ENCODE measurements at regions not wholly inside any gene's neighbourhood (a gene's known extent, or its start where the extent isn't known, plus 50 kb on each side); places are given as distances from the start of the nearest gene placed in this dataset.

- no peak overlapping the region for H3K4me3 ChIP-seq (ENCODE audit: low read depth, low read length)
- in situ Hi-C loops (cut with HindIII; ENCODE audit: low sequenced_read_pairs) = no loop called here
- no peak for TF ChIP-seq CTCF (IDR thresholded peaks at IDR 0.05; ENCODE audit: low read depth, low read length, missing control alignments)
- DNase-seq (ENCODE audit: low read depth) = no peak
These were observed 73.0 kb upstream of the NFKB1 start for GRCh38 chr4:102428122-102428521.

DNA sequence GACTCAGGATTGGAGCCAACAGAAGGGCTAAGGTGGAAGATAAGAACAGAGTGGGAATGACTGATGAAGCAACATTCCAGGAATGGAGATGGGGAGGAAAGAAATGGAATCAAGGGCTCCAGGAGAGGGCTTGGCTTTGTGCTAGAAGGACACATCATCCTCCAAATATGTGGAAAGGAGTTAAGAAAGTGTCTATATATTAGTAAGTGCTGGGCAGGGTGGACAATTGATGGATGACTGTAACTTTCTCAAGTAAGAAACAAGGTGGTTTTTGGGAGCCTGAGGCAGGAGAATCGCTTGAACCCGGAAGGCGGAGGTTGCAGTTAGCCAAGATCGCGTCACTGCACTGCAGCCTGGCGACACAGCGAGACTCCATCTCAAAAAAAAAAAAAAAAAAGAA is 71.6 kb upstream of the NFKB1 start:
- DNase-seq (ENCODE audit: low read depth) = peak; percentile 79
- TF ChIP-seq CTCF (IDR thresholded peaks at IDR 0.05; ENCODE audit: low read depth, low read length, missing control alignments) = no peak
- H3K4me3 ChIP-seq (ENCODE audit: low read depth, low read length) = peak overlapping the region; percentile 22
- in situ Hi-C loops (cut with HindIII; ENCODE audit: low sequenced_read_pairs) = no loop called here

DNA sequence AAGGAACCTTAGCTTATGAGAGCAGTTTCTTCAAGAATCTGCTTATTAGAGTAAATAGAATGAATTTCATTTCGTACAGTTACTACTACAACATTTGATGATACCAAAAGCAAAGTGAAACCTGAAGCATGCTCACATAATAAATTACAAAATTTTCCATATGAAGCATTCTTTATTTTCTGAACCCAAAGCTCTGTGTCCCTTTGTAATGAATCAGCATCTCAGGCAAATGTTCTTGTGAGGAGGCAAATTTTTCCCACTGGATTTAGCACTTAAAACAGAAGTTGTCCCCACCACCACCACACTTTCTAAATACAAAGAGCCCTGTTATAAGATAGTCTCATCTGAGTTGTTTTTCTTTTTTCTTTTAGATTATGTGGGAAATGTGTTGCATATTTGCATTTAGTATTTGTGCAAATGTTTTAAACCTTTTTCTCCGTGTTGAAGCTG is 70.7 kb upstream of the NFKB1 start:
- in situ Hi-C loops (cut with HindIII; ENCODE audit: low sequenced_read_pairs) = no loop called here
- TF ChIP-seq CTCF (IDR thresholded peaks at IDR 0.05; ENCODE audit: low read depth, low read length, missing control alignments) = no peak
- H3K4me3 ChIP-seq (ENCODE audit: low read depth, low read length) = peak overlapping the region; percentile 53
- no peak for DNase-seq (ENCODE audit: low read depth)

DNA sequence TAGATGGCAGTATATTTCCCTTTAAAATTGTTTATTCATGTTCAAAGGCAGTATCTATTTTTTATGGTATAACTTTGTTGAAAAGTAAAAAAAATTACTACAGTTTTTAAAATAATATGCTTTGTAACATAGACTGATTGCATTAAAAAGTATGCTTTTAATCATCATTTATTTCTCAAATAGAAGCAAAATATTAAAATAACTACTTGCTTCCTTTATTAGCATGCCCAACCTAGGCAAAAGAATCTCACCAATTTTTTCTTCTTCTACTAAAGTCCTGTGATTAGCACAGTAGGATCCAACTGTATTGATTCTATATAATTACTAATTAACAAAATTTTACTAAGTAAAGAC is 69.6 kb upstream of the NFKB1 start:
- in situ Hi-C loops (cut with HindIII; ENCODE audit: low sequenced_read_pairs) = no loop called here
- TF ChIP-seq CTCF (IDR thresholded peaks at IDR 0.05; ENCODE audit: low read depth, low read length, missing control alignments) = no peak

DNA sequence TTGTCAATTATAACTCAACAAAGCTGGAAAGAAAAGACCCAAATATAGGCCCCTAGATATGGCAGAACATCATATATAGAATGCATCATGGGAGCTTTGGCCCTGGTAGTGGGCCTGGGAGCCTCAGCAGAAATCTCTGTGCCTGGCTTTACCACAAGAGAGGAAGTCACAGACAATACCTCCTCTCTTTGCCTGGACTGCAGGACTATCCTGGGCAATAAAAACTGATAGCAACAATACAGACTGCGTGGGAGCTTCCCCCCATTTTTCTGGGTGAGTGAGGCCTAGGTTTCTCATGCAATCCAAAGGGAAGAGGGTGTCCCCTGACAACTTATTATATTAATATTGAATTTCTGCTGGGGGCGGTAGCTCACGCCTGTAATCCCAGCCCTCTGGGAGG is 64.0 kb upstream of the NFKB1 start:
- in situ Hi-C loops (cut with HindIII; ENCODE audit: low sequenced_read_pairs) = no loop called here
- no peak for DNase-seq (ENCODE audit: low read depth)
- no peak for TF ChIP-seq CTCF (IDR thresholded peaks at IDR 0.05; ENCODE audit: low read depth, low read length, missing control alignments)
- H3K4me3 ChIP-seq (ENCODE audit: low read depth, low read length) = no peak overlapping the region

More for the DNA sequence above, 69.6 kb upstream of the NFKB1 start:
- no peak for DNase-seq (ENCODE audit: low read depth)
- peak overlapping the region; percentile 53 for H3K4me3 ChIP-seq (ENCODE audit: low read depth, low read length)

DNA sequence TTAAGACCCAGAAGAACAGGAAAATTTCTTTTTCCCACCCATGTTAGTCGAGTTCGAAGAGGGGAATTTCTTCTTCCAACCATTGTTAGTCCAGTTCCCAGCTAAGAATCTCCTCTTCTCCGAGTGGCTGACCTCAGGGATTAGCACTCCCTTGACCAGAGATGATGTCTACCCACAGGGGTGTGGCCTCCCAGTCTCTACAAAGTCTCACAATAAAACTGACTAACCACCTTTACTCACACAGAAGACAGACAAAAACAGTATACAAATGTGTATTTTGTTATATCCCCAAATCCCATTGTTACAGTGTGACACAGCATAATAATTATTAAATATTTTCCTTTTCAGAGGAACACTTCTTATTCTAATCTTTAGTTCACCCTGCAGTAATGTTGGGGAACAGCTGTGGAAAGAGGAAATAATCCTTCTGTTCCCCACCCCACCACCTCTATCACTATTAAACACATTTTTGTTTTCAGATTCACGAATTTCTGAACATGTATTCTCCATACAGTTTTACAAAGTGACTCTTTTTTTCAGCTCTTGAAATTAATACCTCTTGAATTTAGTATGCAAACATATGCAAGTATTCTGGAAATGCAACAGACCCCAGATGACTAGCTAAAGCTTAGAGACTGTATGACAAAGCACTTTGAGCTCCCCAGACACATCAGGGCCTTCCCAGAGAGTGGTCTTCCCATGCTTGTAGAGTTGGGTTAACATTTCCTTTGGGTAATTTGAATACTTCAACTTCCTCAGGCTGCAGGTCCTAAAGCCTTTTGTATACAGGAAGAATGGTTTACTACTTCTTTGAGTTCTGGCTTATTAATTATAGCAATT is 62.5 kb upstream of the NFKB1 start:
- no peak for TF ChIP-seq CTCF (IDR thresholded peaks at IDR 0.05; ENCODE audit: low read depth, low read length, missing control alignments)
- DNase-seq (ENCODE audit: low read depth) = no peak
- in situ Hi-C loops (cut with HindIII; ENCODE audit: low sequenced_read_pairs) = no loop called here

More for the DNA sequence above, 62.5 kb upstream of the NFKB1 start:
- no peak overlapping the region for H3K4me3 ChIP-seq (ENCODE audit: low read depth, low read length)
